CD4-positive, alpha-beta T cell treated with Interleukin-10 for 1 hour (primary cell): ENCODE measurements at regions not wholly inside any gene's neighbourhood (a gene's known extent, or its start where the extent isn't known, plus 50 kb on each side); places are given as distances from the start of the nearest gene placed in this dataset.
A peak's percentile ranks its signal among the peaks of the same experiment; 100 is the strongest.

Source experiments
- DNase-seq: peaks from one replicate; pipeline ENCODE4 v3.0.0-alpha.2; 2020

- no peak for DNase-seq
Measured at GRCh38 chr1:30259631-30260030, 463.8 kb downstream of the MATN1 start.

GRCh38 chr1:30258876-30259275 lies 464.5 kb downstream of the MATN1 start:
- DNase-seq, result no peak

GRCh38 chr1:30258471-30258870 lies 464.9 kb downstream of the MATN1 start:
- DNase-seq, result no peak

GRCh38 chr1:30257742-30258380 lies 465.5 kb downstream of the MATN1 start:
- no peak for DNase-seq

GRCh38 chr1:30257322-30257721 lies 466.1 kb downstream of the MATN1 start:
- no peak for DNase-seq

GRCh38 chr1:30256911-30257310 lies 466.5 kb downstream of the MATN1 start:
- no peak for DNase-seq

- DNase-seq, result no peak
Measured at GRCh38 chr1:30255111-30255724, 468.2 kb downstream of the MATN1 start.

- DNase-seq, result no peak
Measured at GRCh38 chr1:30253807-30254440, 469.5 kb downstream of the MATN1 start.

- DNase-seq, result no peak
Measured at GRCh38 chr1:30253361-30253760, 470.0 kb downstream of the MATN1 start.

- DNase-seq, result no peak
Measured at GRCh38 chr1:30250984-30251850, 472.2 kb downstream of the MATN1 start.

- no peak for DNase-seq
Measured at GRCh38 chr1:30250338-30250983, 472.9 kb downstream of the MATN1 start.

GRCh38 chr1:30249446-30250337 lies 473.7 kb downstream of the MATN1 start:
- no peak for DNase-seq

GRCh38 chr1:30248774-30249173 lies 474.6 kb downstream of the MATN1 start:
- DNase-seq, result no peak

GRCh38 chr1:30248373-30248772 lies 475.0 kb downstream of the MATN1 start:
- no peak for DNase-seq

GRCh38 chr1:30244801-30245200 lies 478.6 kb downstream of the MATN1 start:
- no peak for DNase-seq

GRCh38 chr1:30242722-30243457 lies 480.5 kb downstream of the MATN1 start:
- DNase-seq, result no peak

GRCh38 chr1:30242168-30242567 lies 481.2 kb downstream of the MATN1 start:
- DNase-seq, result no peak

- DNase-seq, result no peak
Measured at GRCh38 chr1:30241681-30242080, 481.7 kb downstream of the MATN1 start.

GRCh38 chr1:30234091-30234490 lies 489.3 kb downstream of the MATN1 start:
- no peak for DNase-seq

- DNase-seq, result peak; percentile 35
Measured at GRCh38 chr1:30232288-30232899, 491.0 kb downstream of the MATN1 start.

GRCh38 chr1:30229960-30230359 lies 493.4 kb downstream of the MATN1 start:
- DNase-seq, result no peak
